ENCODE measurements at regions not wholly inside any gene's neighbourhood (a gene's known extent, or its start where the extent isn't known, plus 50 kb on each side); places are given as distances from the start of the nearest gene placed in this dataset.

- H2BK5ac ChIP-seq (ENCODE audit: low read length), result no peak overlapping the region
- no peak overlapping the region for H4K8ac ChIP-seq (ENCODE audit: low read depth, low read length)
- no CpG with 5 or more reads among the region's 3 CpGs for WGBS, 2 donors (ENCODE audit: extremely low coverage in 2 of 2, insufficient read length in 2 of 2, insufficient replicate concordance in 1 of 2)
- DNase-seq (ENCODE audit: low spot score), result no peak
- no peaks in the 10 kb centered on the region for H3K79me1 ChIP-seq (ENCODE audit: low read depth, low read length)
- H4K91ac ChIP-seq (ENCODE audit: low read depth, low read length, poor library complexity), result no peak overlapping the region
- no peak overlapping the region for H2AK5ac ChIP-seq (ENCODE audit: low read depth, low read length)
- no peak overlapping the region for H2AFZ ChIP-seq (ENCODE audit: low read length)
- no peaks in the 10 kb centered on the region for H3K9me3 ChIP-seq (replicated peaks in 1 of 2; ENCODE audit: control insufficient read depth in 2 of 2, insufficient read depth in 1 of 2, low read depth in 1 of 2, low read length in 2 of 2)
- no peaks in the 10 kb centered on the region for H3K27me3 ChIP-seq (ENCODE audit: control insufficient read depth in 3 of 3, insufficient read depth in 3 of 3, low read depth in 1 of 3, low read length in 3 of 3)
- H2BK120ac ChIP-seq (ENCODE audit: low read depth, low read length), result no peak overlapping the region
- H3K18ac ChIP-seq (ENCODE audit: low read length), result no peak overlapping the region
- no peak overlapping the region for H2BK12ac ChIP-seq (ENCODE audit: low read length)
- no peak overlapping the region for H3K4me3 ChIP-seq (ENCODE audit: low read length in 2 of 2)
- no peak overlapping the region for H3K27ac ChIP-seq (replicated peaks; ENCODE audit: low read length)
- no peak overlapping the region for H3K4me2 ChIP-seq (ENCODE audit: insufficient read depth, low read length, poor library complexity, severe bottlenecking)
- H3K4me1 ChIP-seq (ENCODE audit: control insufficient read depth in 2 of 2, insufficient read depth in 1 of 2, low read depth in 1 of 2, low read length in 2 of 2), result peaks cover 1 to 7% of the 10 kb centered on the region in 2 donors
- no peak overlapping the region for H2BK15ac ChIP-seq (ENCODE audit: low read length)
- no peaks in the 10 kb centered on the region for H3K36me3 ChIP-seq (replicated peaks in 1 of 2; ENCODE audit: control insufficient read depth in 2 of 2, insufficient read depth in 2 of 2, low read length in 2 of 2)
- H3K4ac ChIP-seq (ENCODE audit: low read length), result no peak overlapping the region
- H3K9ac ChIP-seq (ENCODE audit: low read depth, low read length, poor library complexity), result no peak overlapping the region
- H3K14ac ChIP-seq (ENCODE audit: low read length), result no peak overlapping the region
- H3K23ac ChIP-seq (ENCODE audit: low read depth, low read length, poor library complexity), result no peak overlapping the region
Measured at GRCh38 chr15:96896766-96897165, 566.3 kb downstream of the NR2F2 start.

DNA sequence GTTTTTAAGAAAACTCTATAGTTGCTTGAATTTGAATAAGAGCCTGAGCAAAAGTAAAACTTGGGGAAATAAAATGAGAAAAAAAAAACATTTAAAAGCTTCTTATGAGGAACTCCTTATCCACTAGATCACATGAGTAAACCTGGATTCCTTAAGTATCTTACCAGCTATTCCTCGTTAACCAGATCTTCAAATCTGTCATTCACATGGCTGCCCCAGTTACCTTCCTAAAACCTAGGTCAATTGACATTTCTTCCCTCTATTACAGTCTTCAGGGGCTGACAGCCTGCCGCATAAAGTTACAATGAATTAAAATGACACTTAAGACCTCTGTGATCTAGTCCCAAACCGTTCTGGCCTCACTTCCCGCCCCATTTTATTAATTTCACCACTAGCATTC lies 583.6 kb downstream of the NR2F2 start:
- Histone ChIP-seq H4K8ac (ENCODE audit: low read depth, low read length) (no peak overlapping the region), H2BK15ac (ENCODE audit: low read length) (no peak overlapping the region), H3K9ac (ENCODE audit: low read depth, low read length, poor library complexity) (no peak overlapping the region), H2AK5ac (ENCODE audit: low read depth, low read length) (no peak overlapping the region), H3K18ac (ENCODE audit: low read length) (no peak overlapping the region), H3K4me1 (ENCODE audit: control insufficient read depth in 2 of 2, insufficient read depth in 1 of 2, low read depth in 1 of 2, low read length in 2 of 2) (no peaks in the 10 kb centered on the region), H2BK120ac (ENCODE audit: low read depth, low read length) (no peak overlapping the region), H4K91ac (ENCODE audit: low read depth, low read length, poor library complexity) (no peak overlapping the region), H3K14ac (ENCODE audit: low read length) (no peak overlapping the region), H2BK12ac (ENCODE audit: low read length) (no peak overlapping the region), H3K27me3 (ENCODE audit: control insufficient read depth in 3 of 3, insufficient read depth in 3 of 3, low read depth in 1 of 3, low read length in 3 of 3) (peaks cover 0 to 7% (median 0%) of the 10 kb centered on the region in 3 experiments), H2AFZ (ENCODE audit: low read length) (no peak overlapping the region), H3K79me1 (ENCODE audit: low read depth, low read length) (no peaks in the 10 kb centered on the region), H3K27ac (replicated peaks; ENCODE audit: low read length) (no peak overlapping the region), H3K36me3 (replicated peaks in 1 of 2; ENCODE audit: control insufficient read depth in 2 of 2, insufficient read depth in 2 of 2, low read length in 2 of 2) (no peaks in the 10 kb centered on the region), H3K9me3 (replicated peaks in 1 of 2; ENCODE audit: control insufficient read depth in 2 of 2, insufficient read depth in 1 of 2, low read depth in 1 of 2, low read length in 2 of 2) (peaks cover 0 to 21% of the 10 kb centered on the region in 2 donors), H3K4ac (ENCODE audit: low read length) (no peak overlapping the region), H3K23ac (ENCODE audit: low read depth, low read length, poor library complexity) (no peak overlapping the region), H3K4me3 (ENCODE audit: low read length in 2 of 2) (no peak overlapping the region), H3K4me2 (ENCODE audit: insufficient read depth, low read length, poor library complexity, severe bottlenecking) (no peak overlapping the region), H2BK5ac (ENCODE audit: low read length) (no peak overlapping the region)
- WGBS, 2 donors (ENCODE audit: extremely low coverage in 2 of 2, insufficient read length in 2 of 2, insufficient replicate concordance in 1 of 2), result no CpG with 5 or more reads among the region's 4 CpGs
- no peak for DNase-seq (ENCODE audit: low spot score)

GRCh38 chr15:96916750-96917149 lies 586.2 kb downstream of the NR2F2 start:
- no peak for DNase-seq (ENCODE audit: low spot score)
- peaks cover 0 to 21% of the 10 kb centered on the region in 2 donors for H3K9me3 ChIP-seq (replicated peaks in 1 of 2; ENCODE audit: control insufficient read depth in 2 of 2, insufficient read depth in 1 of 2, low read depth in 1 of 2, low read length in 2 of 2)
- no peak overlapping the region for H2AFZ ChIP-seq (ENCODE audit: low read length)
- H3K4me3 ChIP-seq (ENCODE audit: low read length in 2 of 2), result no peak overlapping the region
- H3K36me3 ChIP-seq (replicated peaks in 1 of 2; ENCODE audit: control insufficient read depth in 2 of 2, insufficient read depth in 2 of 2, low read length in 2 of 2), result no peaks in the 10 kb centered on the region
- no peak overlapping the region for H2AK5ac ChIP-seq (ENCODE audit: low read depth, low read length)
- no peak overlapping the region for H4K91ac ChIP-seq (ENCODE audit: low read depth, low read length, poor library complexity)
- no CpG with 5 or more reads among the region's 2 CpGs for WGBS, 2 donors (ENCODE audit: extremely low coverage in 2 of 2, insufficient read length in 2 of 2, insufficient replicate concordance in 1 of 2)
- no peak overlapping the region for H2BK12ac ChIP-seq (ENCODE audit: low read length)
- H2BK5ac ChIP-seq (ENCODE audit: low read length), result no peak overlapping the region
- H3K27ac ChIP-seq (replicated peaks; ENCODE audit: low read length), result no peak overlapping the region
- H4K8ac ChIP-seq (ENCODE audit: low read depth, low read length), result no peak overlapping the region
- no peak overlapping the region for H3K14ac ChIP-seq (ENCODE audit: low read length)
- no peak overlapping the region for H3K18ac ChIP-seq (ENCODE audit: low read length)
- H3K79me1 ChIP-seq (ENCODE audit: low read depth, low read length), result no peaks in the 10 kb centered on the region
- no peak overlapping the region for H3K4me2 ChIP-seq (ENCODE audit: insufficient read depth, low read length, poor library complexity, severe bottlenecking)
- H3K27me3 ChIP-seq (ENCODE audit: control insufficient read depth in 3 of 3, insufficient read depth in 3 of 3, low read depth in 1 of 3, low read length in 3 of 3), result peaks cover 0 to 7% (median 0%) of the 10 kb centered on the region in 3 experiments
- no peak overlapping the region for H2BK120ac ChIP-seq (ENCODE audit: low read depth, low read length)
- H3K4ac ChIP-seq (ENCODE audit: low read length), result no peak overlapping the region
- H3K9ac ChIP-seq (ENCODE audit: low read depth, low read length, poor library complexity), result no peak overlapping the region
- no peak overlapping the region for H2BK15ac ChIP-seq (ENCODE audit: low read length)
- H3K23ac ChIP-seq (ENCODE audit: low read depth, low read length, poor library complexity), result no peak overlapping the region
- no peaks in the 10 kb centered on the region for H3K4me1 ChIP-seq (ENCODE audit: control insufficient read depth in 2 of 2, insufficient read depth in 1 of 2, low read depth in 1 of 2, low read length in 2 of 2)

DNA sequence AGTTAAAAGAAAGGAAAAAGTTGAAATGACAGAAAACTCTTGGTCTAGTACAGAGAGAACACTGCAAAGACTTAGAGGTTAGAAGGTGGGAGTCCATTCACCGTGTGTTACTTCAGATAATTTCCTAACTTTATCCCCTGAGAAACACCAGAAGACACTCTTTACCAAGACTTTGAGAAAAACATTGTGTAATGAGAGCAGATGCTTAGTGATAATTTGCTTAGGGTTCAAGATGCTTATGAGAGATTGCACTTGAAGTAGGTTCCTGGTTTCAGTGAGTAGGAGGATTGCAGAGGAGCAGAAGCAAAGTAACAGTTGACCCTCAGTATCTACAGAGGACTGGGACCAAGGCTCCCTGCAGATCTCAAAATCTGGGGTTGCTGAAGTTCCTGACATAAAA lies 594.1 kb downstream of the NR2F2 start:
- H2AFZ ChIP-seq (ENCODE audit: low read length), result no peak overlapping the region
- H2BK15ac ChIP-seq (ENCODE audit: low read length), result no peak overlapping the region
- H3K4me3 ChIP-seq (ENCODE audit: low read length in 2 of 2), result no peak overlapping the region
- peaks cover 0 to 4% of the 10 kb centered on the region in 2 donors for H3K9me3 ChIP-seq (replicated peaks in 1 of 2; ENCODE audit: control insufficient read depth in 2 of 2, insufficient read depth in 1 of 2, low read depth in 1 of 2, low read length in 2 of 2)
- H4K91ac ChIP-seq (ENCODE audit: low read depth, low read length, poor library complexity), result no peak overlapping the region
- no peaks in the 10 kb centered on the region for H3K79me1 ChIP-seq (ENCODE audit: low read depth, low read length)
- no CpG with 5 or more reads among the region's 1 CpG for WGBS, 2 donors (ENCODE audit: extremely low coverage in 2 of 2, insufficient read length in 2 of 2, insufficient replicate concordance in 1 of 2)
- no peak overlapping the region for H2BK5ac ChIP-seq (ENCODE audit: low read length)
- no peak overlapping the region for H2BK12ac ChIP-seq (ENCODE audit: low read length)
- no peak overlapping the region for H3K18ac ChIP-seq (ENCODE audit: low read length)
- no peak overlapping the region for H2BK120ac ChIP-seq (ENCODE audit: low read depth, low read length)
- H3K4me2 ChIP-seq (ENCODE audit: insufficient read depth, low read length, poor library complexity, severe bottlenecking), result no peak overlapping the region
- no peak overlapping the region for H4K8ac ChIP-seq (ENCODE audit: low read depth, low read length)
- no peak overlapping the region for H2AK5ac ChIP-seq (ENCODE audit: low read depth, low read length)
- no peaks in the 10 kb centered on the region for H3K4me1 ChIP-seq (ENCODE audit: control insufficient read depth in 2 of 2, insufficient read depth in 1 of 2, low read depth in 1 of 2, low read length in 2 of 2)
- H3K14ac ChIP-seq (ENCODE audit: low read length), result no peak overlapping the region
- H3K9ac ChIP-seq (ENCODE audit: low read depth, low read length, poor library complexity), result no peak overlapping the region
- no peak overlapping the region for H3K23ac ChIP-seq (ENCODE audit: low read depth, low read length, poor library complexity)
- peaks cover 0 to 2% (median 0%) of the 10 kb centered on the region in 3 experiments for H3K27me3 ChIP-seq (ENCODE audit: control insufficient read depth in 3 of 3, insufficient read depth in 3 of 3, low read depth in 1 of 3, low read length in 3 of 3)
- H3K27ac ChIP-seq (replicated peaks; ENCODE audit: low read length), result no peak overlapping the region
- H3K36me3 ChIP-seq (replicated peaks in 1 of 2; ENCODE audit: control insufficient read depth in 2 of 2, insufficient read depth in 2 of 2, low read length in 2 of 2), result no peaks in the 10 kb centered on the region
- no peak for DNase-seq (ENCODE audit: low spot score)
- no peak overlapping the region for H3K4ac ChIP-seq (ENCODE audit: low read length)
